SK-N-SH (cell line): ENCODE measurements at regions not wholly inside any gene's neighbourhood (a gene's known extent, or its start where the extent isn't known, plus 50 kb on each side); places are given as distances from the start of the nearest gene placed in this dataset.

ENCODE experiments used
- CTCF ChIP-seq: fragments of 200-600 bp; sonication (generic); IDR thresholded peaks from 2 replicates; pipeline ENCODE4 v1.6.1; 2017; ENCODE audit warnings: antibody characterized with exemption, mild to moderate bottlenecking, moderate library complexity
- MAX ChIP-seq: IDR thresholded peaks from 2 replicates; pipeline ENCODE4 v1.4.0; 2012; ENCODE audit warnings: low read depth
- SMC3 ChIP-seq: IDR thresholded peaks from 2 replicates; pipeline ENCODE4 v1.6.1; 2012; ENCODE audit warnings: low read depth, low read length, improper control_type of control experiment
- TAF1 ChIP-seq: IDR thresholded peaks from 2 replicates; pipeline ENCODE4 v1.6.1; 2012; ENCODE audit warnings: low read depth, mild to moderate bottlenecking, low read length, moderate library complexity, borderline replicate concordance
- YY1 ChIP-seq: IDR thresholded peaks from 2 replicates; pipeline ENCODE4 v1.4.0; 2012; ENCODE audit warnings: low read depth, mild to moderate bottlenecking

DNA sequence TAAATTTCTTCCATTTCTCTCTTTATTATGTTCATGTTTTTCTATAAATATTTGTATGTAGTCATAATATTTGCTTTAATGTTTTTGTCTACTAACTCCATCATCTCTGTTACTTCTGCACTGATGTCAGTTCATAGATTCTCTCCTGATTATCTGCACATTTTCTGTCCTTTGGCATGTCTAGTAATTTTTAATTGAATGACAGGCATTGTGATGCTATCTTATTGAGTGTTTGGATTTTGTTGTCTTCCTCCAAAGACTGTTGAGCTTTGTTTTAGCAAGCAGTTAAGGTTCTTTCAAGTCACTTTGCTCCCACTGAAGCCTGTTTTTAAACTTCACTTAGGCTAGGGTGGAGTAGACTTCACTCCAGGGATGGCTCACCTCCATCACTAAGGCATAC is 276.8 kb downstream of the DLEU7 start:
- no peak for TF ChIP-seq CTCF
- TF ChIP-seq TAF1: no peak
- TF ChIP-seq MAX: no peak
- TF ChIP-seq YY1: no peak
- no peak for TF ChIP-seq SMC3
